Islet of Langerhans (tissue), 1 donor: ENCODE measurements at regions not wholly inside any gene's neighbourhood (a gene's known extent, or its start where the extent isn't known, plus 50 kb on each side); places are given as distances from the start of the nearest gene placed in this dataset.

Source experiments
- FAIRE-seq: peaks from one replicate; lab custom pipeline; 2011; peaks lifted over from hg19 to GRCh38; lab: Jason Lieb, UNC

DNA sequence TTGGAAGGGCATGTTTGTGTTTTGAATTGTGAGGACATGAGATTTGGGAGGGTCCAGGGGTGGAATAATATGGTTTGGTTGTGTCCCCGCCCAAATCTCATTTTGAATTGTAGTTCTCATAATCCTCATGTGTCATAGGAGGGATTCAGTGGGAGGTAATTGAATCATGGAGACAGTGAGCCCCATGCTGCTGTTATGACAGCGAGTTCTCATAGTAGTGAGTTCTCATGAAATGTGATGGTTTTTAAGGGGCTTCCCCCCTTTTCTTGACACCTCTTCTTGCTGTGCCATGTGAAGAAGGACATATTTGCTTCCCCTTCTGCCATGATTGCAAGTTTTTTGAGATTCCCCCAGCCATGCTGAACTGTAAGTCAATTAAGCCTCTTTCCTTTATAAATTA is 260.0 kb downstream of the DUSP6 start:
- FAIRE-seq = no peak

DNA sequence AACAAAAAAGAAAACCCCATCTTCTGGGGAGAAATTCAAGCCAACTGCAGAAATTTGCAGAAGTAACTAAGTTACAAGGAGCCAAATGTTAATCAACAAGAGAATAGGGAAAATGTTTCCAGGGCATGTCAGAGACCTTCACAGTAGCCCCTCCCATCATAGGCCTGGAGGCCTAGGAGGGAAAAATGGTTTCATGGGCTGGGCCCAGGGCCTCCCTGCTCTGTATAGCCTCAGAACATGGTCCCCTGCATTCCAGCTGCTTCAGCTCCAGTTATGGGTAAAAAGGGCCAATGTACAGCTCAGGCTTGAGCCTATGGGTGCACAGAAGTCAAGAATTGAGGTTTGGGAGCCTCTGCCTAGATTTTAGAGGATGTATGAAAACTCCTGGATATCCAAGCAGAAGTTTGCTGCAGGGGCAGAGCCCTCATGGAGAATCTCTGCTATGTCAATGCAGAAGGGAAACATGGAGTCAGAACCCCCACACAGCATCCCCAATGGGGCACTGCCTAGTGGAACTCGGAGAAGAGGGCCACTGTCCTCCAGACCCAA is 260.9 kb downstream of the DUSP6 start:
- FAIRE-seq = no peak

DNA sequence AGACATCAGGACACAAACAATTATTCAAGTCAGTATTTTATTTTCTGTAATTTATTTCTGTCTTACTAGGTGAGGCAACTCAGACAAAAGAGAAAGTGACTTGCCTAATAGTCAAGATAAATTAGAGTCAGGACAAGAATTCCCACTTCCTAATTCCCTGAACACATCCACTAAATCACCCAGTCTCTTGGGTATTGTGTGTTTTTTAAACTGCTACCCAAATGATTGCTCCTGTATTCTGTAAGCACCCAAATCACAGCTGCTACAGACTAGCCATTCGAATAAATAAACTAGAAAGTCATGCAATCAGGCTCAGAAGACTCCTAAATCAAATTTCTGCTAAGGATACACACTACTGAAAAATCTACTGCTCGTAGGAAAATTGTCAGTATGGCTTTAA is 263.0 kb downstream of the DUSP6 start:
- no peak for FAIRE-seq

DNA sequence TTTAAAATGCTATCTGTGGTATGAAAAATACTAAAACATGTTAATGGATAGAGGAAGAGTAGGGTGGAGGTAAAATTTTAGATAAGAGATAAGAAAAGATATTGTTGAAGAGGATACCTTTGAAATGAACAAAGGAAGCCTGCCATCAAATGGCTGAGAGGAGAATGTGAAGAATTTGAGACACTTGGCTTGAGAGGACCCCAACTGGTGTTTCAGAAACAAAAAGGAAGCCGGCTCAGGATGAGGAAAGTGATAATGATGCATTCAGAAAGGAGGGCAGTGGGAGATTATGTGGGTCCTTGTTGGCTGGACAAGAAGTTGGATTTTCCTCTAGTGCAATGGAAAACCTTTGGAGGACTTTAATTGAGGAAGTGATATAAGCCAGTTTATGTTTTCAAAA is 264.4 kb downstream of the DUSP6 start:
- no peak for FAIRE-seq

DNA sequence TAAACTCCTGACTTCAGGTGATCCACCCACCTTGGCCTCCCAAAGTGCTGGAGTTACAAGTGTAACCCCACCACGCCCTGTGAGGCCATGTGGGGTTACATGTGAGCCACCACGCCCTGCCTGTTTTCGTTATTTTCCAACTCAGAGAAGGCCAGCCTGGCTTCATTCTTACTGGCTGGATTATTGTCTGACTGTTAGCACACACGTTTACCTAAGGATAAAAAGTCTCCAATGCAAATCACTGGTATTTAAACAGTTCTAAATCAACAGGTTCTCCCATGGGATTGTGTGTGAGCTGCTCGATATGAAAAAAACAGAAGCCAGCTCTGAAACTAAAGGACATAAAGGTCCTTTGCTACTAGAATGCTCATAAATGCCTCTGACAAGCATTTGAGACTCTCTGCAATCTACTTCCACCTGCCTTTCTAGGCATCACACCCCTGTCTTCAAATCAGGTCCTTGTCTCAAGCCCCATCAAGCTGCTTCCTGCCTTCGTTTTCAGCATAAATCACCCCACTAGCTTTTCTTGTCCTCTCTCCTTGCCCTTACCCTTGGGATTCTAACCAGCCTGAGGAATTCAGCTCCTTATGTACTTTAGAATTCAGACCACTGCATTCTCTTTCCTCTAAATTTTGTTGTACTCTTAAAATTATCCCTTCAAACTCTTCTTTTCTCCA is 265.0 kb downstream of the DUSP6 start:
- no peak for FAIRE-seq

DNA sequence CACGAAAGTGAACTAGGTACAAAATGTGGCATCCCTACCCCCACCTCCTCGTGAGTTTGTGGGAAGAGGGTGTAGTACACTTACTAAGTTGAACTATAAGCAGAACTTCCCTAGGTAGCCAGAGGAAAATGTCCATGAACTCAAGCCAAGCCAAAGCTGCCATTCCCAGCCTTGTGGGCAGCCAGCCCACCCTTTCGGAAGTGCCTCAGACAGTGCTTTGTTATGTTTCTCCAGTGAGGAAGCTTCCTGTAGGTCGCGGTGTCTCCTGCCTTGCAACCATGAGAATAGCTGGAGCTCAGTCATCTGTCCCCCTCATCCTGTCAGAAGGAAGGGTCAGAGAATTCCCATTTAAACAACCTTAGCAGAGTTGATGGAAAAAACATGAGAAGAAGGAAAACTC is 266.9 kb downstream of the DUSP6 start:
- no peak for FAIRE-seq

DNA sequence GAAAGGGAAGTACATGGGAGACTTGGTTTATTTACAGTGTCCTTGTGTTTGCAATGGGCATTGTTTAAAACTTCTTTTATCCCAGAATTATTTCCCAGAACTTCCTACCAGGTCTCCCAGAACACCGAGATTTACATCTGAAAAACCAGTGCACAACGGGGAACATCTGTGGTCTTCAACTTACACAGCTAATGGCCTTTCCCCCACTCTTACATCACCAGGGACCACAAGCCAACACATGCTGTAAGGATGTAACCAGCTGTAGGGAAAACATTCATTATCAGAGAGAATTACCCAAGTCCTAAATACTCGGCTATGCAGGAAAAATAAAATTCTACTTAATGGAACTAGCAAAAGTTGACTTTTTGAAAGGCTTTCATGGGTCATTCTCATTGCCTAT is 267.6 kb downstream of the DUSP6 start:
- no peak for FAIRE-seq

DNA sequence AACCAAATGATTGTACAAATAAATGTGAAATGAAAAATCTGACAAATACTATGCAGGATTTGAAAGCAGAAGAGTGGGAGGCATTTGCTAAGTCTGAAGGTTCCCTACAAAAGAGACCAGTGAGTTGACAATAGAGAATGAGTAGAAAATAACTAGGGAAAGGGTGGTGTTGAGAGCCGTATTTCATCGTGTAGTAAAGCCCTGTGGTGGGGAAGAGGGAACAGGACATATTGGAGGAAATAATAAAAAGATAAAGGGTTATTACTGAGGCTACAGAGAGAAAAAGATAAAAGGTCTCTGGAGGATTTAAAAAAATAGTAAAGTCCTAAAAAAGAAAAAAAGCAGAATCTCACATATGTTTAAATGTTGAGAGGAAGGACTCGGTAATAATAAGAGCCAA is 268.8 kb downstream of the DUSP6 start:
- FAIRE-seq = no peak

DNA sequence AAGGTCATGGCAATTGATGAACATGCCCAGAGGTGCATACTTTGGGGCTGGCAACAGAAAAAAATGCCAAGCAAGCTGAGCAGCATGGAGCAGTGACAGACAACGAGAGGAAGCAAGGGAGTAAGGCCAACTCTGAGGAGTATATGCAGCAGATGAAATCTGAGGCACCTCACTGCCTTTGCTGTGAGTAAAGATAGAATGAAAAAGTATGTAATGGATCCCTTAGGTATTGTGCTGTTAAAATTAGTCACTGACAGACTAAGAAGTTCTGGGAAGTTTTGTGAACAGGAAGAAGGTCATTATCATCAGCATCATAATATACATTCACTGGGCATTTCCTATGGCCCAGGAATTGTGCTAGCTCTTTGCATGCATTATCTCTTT is 269.9 kb downstream of the DUSP6 start:
- no peak for FAIRE-seq

DNA sequence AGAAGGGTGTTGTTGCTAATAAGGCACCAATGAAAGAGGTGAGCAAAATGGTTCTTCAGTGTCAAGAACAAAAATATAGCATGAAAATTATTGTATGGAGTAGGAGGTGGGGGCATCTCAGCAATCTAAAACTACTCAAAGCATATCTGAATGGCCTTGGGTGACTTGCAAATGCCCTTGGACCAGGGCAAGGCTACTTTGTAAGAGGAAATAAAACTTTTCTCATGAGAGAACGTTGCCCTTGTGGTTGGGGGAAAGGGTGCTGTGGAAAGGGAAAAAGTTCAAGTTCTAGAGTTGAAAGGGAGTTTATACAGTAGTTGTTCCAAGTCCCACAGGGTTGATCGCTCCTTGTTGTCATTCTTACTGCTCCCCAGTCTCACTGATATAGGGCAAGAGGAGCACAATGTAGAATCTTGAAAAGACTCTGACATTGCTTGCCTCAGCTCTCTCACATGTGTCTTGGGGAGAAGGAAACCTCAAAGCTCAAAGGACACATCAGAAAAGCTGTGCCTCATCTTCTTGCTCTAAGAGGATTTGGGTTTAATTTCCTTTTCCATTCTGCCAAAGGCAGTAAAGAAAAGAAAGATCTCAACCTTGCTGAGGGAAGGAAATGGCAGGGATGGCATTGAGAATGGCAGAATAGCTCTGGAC is 270.5 kb downstream of the DUSP6 start:
- FAIRE-seq = no peak

DNA sequence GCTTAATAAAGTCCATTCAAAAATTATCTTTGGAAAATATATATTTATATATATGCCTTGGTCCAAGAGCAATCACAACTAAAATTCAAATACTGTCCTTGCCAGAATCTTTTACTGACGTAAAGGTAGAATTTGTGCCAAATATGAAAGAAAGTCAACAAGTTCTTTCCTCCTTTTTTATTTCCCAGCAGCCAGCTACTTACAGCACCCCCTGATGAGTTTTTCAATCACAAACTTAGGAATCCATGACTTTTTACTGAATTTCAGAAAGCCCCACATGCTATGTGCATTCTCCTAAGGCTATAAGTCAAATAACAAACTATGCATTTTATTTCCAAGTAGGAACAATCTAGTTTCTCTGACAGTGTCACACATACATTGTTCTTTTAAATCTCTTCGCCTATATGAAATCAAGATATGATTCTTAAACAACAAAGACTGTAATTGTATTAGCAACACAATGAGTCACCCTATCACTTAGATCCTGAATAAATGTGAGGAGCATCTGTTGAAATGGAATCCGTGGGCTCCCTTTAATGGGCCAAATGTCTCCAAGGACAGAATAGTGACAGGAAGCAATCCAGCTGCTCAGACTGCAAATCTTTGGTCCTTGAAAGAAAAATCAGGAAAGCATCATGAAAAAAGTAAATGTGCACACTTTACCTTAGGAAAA is 271.4 kb downstream of the DUSP6 start:
- no peak for FAIRE-seq

DNA sequence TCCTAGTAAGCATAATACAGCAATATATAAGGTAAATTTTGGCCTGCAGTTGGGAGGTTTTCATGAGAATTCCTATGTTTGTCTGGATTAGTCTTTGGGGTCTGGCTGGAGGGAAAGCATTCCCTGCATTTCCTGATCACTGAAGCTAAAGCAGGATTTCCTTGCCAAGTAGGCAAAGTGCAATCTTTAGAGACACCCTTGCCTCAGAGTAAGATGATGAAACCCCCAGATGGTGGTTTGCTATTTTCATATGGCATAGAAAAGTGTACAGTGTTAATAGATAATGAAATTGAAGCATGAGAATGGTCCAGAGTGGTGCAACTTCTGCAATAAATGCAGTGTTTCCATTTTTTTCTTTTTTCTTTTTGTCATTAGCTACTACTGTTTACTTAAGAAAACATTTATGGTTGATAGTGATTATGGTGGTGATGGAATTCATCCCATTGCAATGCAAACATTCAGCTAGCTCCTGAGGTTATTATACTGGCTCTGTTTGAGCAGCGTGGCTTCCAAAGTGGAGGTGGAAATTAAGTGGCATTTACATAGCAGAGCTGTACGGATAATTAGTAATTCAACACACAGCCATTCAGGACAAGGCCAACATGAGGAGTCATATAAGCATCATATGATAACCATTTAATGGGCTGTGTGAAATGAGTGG is 276.3 kb downstream of the DUSP6 start:
- no peak for FAIRE-seq

DNA sequence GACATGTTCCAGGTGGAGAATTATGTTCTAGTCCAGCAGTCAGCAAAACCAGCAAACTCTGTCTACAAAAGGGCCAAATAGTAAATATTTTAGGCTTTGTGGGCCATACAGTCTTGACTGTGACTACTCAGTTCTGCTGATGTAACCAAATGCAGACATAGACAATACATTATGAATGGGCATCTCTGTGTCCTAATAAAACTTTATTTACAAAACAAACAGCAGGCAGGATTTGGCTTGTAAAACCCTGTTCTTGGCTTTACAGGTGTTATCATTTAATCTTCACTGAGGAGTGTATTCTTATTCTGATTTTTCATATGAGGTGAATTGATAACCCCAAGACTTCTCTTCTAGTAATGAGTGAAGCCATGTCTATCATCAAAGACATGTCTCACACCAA is 278.6 kb downstream of the DUSP6 start:
- no peak for FAIRE-seq

DNA sequence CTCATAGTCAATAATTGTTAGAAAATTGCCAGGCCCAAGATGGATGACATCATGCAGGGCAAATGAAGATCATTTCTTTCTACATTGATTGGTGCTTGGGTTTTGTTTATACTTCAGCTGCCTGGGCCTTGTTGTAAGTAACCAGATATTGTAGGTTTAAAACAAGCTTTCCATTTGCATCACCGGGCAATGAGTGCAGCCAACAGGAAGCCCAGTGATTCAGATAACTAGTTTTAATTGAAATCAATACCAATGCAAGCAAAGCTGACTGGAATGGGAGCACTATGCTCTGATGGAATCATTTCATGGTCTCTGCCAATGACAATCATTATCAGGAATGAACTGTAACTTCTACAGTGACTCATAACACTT is 279.3 kb downstream of the DUSP6 start:
- peak; percentile 90 for FAIRE-seq

DNA sequence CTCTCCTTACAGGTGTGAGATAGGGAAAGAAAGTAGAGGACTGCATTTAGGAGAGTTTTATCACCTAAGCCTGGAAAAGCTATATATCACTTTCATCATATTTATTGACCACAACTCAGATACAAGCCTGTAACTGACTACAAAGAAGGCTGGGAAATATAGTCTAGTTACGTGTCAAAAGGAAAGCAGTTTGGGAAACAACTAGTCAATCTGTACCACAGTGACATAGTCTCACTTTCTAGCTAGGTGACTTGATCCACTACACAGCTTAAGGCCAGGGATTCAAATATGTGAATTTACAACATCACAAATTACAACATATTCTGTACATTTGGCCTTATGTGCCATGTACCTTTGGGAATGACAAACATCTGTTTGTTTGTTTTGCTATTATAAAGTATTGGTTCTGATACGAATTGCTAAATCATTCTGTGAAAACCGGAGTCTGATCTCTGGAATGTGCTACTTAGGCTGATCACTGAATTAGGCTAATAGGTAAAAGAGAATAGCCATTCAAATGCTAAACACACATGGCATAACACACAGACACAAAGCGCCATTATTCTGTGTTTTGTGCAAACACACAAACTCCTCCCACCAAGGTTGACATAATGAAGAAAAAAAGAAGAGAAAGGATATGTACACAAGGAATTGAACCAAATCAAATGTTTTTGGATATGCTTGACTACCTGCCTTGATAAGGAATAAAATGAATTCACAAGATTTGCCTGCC is 279.8 kb downstream of the DUSP6 start:
- FAIRE-seq = peak; percentile 5

DNA sequence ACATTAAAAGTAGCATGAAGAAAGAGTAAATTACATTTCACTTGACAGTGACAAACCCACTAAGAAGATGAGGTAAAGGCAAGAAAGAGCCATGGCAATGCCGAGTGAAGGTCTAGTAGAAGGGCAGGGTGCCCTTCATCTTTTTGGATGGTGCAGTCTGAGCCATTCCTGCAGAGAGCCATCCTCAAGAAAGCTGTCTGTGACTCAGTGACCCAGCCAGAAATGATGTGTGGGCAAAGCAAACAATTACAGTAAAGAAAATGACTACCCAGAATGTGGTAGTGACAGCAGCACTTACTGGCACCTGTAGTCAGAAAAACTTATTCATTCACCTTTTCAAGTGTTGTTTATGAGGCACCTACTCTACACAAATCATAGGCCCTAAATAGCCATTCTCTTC is 281.7 kb downstream of the DUSP6 start:
- no peak for FAIRE-seq

DNA sequence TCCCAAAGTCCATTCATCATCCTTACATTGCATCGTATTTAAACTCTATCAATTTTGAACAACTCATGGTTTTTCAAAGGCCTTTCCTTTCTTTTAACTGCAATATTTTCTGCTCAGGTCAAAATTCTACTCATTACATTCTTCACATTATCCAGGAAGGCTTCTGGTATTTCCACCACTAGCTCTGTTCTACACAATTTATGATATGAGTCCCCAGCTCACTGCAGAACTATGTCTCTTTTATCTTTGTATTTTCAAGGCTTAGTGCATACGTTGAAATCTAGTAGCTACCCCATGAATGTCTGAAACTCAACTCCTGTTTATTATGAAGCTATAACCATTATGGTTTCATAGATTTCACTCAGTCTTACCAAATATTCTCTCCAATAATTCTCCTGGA is 282.9 kb downstream of the DUSP6 start:
- no peak for FAIRE-seq

DNA sequence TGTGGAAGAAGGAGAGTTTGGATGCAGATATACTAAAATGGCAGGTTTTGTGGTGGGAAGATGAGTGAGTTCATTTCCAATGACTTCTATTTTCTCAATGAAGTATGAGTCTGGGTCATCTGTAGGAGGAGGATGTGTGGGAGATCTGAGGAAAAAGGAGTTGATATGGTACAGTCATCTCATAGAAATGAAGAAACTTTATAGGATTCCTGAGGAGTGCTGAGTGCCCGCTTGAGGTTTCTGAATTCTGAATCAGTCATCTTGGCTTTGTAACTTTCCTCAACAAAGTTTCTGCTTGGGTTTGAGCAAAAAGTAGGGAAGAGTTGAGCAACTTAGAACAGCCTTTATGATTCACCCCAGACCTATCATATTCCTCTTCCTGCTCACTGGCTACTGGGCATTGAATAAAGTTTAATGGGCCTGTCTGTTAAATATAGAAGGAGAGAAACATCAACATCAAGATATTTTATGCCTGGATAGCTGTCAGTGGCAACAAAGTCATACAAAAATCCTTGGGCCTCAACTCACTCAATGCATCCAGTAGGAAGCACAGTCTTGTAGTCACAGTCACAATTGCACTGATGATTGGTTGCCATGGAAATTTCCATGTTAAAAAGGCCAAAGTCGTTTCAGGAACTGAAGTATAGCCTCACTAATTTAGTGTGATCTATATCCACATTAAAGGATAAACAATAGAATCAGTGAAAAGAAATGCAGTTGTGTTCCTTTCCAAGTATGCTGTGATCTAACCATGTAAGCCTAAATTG is 284.7 kb downstream of the DUSP6 start:
- no peak for FAIRE-seq

DNA sequence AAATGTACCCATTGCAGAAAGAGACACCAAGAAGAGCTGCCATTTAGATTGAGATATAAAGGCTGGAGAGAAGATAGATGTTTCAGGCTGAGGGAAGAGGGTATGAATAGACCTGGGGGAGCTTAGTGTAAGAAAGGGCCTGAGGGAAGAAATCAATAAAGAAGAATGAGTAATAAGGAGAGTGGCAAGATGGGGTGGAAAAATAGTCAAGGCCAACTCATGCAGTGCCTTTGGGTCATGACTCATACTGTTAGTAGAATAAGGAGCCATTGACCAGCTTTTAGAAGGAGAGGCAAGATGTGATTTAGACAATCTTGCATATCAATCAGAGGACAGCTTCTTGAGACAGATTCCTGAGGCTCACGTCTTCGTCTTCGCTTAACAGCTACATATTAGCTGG is 287.5 kb downstream of the DUSP6 start:
- no peak for FAIRE-seq

DNA sequence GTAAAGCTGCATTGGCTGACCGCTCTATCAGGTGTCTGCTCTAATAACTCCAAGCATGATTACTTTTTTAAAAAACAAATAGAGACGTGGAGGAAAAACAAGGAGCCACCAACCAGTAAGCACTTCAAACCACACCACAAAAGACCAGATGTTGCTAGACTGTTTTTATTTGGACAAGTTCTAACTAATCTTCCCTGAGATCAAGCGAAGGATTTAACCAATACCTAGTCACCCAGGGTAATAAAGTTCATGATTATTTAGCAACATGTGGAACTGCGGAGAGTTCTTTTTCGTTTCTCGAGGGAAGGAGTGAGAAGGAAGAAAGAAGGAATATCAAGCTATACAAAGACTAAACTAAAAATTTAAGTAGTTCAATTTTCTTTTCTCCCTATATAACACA is 288.1 kb downstream of the DUSP6 start:
- no peak for FAIRE-seq

DNA sequence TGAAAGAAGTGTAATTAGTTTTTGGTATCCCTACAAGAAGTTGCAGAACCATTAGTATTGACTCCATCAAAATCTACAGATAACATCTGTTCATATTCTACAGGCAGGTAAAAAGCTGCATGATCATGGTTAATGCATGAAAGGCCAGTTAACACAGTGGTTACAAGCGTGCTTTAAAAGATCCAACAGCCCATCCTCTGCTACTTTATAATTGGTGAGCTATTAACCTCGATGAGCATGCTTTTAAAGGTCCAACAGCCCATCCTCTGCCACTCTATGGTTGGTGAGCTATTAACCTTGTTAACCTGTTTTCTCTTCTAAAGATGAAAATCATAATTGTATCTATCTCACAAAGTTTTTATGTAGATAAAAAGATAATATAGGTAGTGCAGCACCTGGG is 289.3 kb downstream of the DUSP6 start:
- no peak for FAIRE-seq
